ENCODE measurements at regions not wholly inside any gene's neighbourhood (a gene's known extent, or its start where the extent isn't known, plus 50 kb on each side); places are given as distances from the start of the nearest gene placed in this dataset.
A peak's percentile ranks its signal among the peaks of the same experiment; 100 is the strongest.

- DNase-seq (ENCODE audit: low read depth): peak; percentile 77
- no peak overlapping the region for H3K4me3 ChIP-seq (ENCODE audit: low read depth, low read length)
- TF ChIP-seq CTCF (IDR thresholded peaks at IDR 0.05; ENCODE audit: insufficient read depth, low read depth, low read length): no peak
Observed at GRCh38 chr5:17355586-17356346, 138.3 kb downstream of the BASP1 start.

- DNase-seq (ENCODE audit: low read depth): no peak
- H3K4me3 ChIP-seq (ENCODE audit: low read depth, low read length): no peak overlapping the region
- TF ChIP-seq CTCF (IDR thresholded peaks at IDR 0.05; ENCODE audit: insufficient read depth, low read depth, low read length): no peak
Observed at GRCh38 chr5:17356551-17356950, 139.1 kb downstream of the BASP1 start.

GRCh38 chr5:17357504-17357903 is 140.1 kb downstream of the BASP1 start:
- no peak for TF ChIP-seq CTCF (IDR thresholded peaks at IDR 0.05; ENCODE audit: insufficient read depth, low read depth, low read length)

GRCh38 chr5:17358031-17358430 is 140.0 kb upstream of the TAF11L2 start:
- no peak for DNase-seq (ENCODE audit: low read depth)
- H3K4me3 ChIP-seq (ENCODE audit: low read depth, low read length): no peak overlapping the region
- no peak for TF ChIP-seq CTCF (IDR thresholded peaks at IDR 0.05; ENCODE audit: insufficient read depth, low read depth, low read length)

More at GRCh38 chr5:17357504-17357903, 140.1 kb downstream of the BASP1 start:
- H3K4me3 ChIP-seq (ENCODE audit: low read depth, low read length): no peak overlapping the region
- no peak for DNase-seq (ENCODE audit: low read depth)

GRCh38 chr5:17359451-17360011 is 138.5 kb upstream of the TAF11L2 start:
- DNase-seq (ENCODE audit: low read depth): peak; percentile 100
- TF ChIP-seq CTCF (IDR thresholded peaks at IDR 0.05; ENCODE audit: insufficient read depth, low read depth, low read length): no peak
- H3K4me3 ChIP-seq (ENCODE audit: low read depth, low read length): peak overlapping the region; percentile 1

GRCh38 chr5:17360879-17361278 is 137.2 kb upstream of the TAF11L2 start:
- TF ChIP-seq CTCF (IDR thresholded peaks at IDR 0.05; ENCODE audit: insufficient read depth, low read depth, low read length): no peak
- no peak for DNase-seq (ENCODE audit: low read depth)
- no peak overlapping the region for H3K4me3 ChIP-seq (ENCODE audit: low read depth, low read length)

Measured in fibroblast of villous mesenchyme (primary cell).